ENCODE measurements at regions not wholly inside any gene's neighbourhood (a gene's known extent, or its start where the extent isn't known, plus 50 kb on each side); places are given as distances from the start of the nearest gene placed in this dataset.
"Not testable (repeated sequence)": the region's sequence is repeated elsewhere in the genome, so short reads cannot be mapped to it uniquely, and the experiment has no call there.

DNA sequence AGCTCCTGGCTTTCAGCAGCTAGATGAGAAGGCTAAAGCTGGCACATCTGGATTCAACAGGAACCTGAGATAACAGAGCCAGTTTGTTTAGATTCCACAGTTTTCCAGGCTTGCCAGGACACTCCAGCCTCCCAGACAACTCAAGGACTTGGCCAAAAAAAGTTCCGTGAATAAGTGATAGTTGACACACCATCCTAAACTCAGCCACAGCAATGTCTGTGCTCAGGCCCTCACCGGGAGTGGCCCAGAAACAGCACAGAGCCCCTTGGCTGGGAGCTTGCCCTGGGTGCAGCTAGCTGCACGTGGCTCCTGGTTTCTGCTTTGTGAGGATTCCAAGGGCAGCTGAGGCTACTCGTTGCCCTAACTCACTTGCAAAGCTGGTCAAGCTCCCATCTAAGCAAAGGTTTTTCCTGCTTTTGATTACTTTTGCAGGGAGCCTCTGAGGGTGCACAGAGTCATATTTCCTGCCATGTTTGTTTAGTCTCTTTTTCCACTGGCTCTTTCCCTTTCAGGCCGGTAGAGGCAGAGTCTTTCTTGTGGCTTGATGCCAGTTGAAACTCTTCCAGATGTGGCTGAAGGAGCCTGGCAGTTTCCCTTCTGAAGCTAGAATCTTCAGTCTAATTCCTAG lies 118.3 kb upstream of the ECI2 start:
- DNase-seq (ENCODE audit: low spot score) = peak; percentile 61

DNA sequence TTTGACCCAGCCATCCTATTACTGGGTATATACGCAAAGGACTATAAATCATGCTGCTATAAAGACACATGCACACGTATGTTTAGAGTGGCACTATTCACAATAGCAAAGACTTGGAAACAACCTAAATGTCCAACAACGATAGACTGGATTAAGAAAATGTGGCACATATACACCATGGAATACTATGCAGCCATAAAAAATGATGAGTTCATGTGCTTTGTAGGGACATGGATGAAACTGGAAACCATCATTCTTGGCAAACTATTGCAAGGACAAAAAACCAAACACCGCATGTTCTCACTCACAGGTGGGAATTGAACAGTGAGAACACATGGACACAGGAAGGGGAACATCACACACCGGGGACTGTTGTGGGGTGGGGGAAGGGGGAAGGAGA lies 117.1 kb upstream of the ECI2 start:
- DNase-seq (ENCODE audit: low spot score) = not testable (repeated sequence)

- DNase-seq (ENCODE audit: low spot score) = no peak
These were observed 115.3 kb upstream of the ECI2 start for GRCh38 chr6:4250645-4251044.

GRCh38 chr6:4243832-4244231 lies 108.5 kb upstream of the ECI2 start:
- not testable (repeated sequence) for DNase-seq (ENCODE audit: low spot score)

DNA sequence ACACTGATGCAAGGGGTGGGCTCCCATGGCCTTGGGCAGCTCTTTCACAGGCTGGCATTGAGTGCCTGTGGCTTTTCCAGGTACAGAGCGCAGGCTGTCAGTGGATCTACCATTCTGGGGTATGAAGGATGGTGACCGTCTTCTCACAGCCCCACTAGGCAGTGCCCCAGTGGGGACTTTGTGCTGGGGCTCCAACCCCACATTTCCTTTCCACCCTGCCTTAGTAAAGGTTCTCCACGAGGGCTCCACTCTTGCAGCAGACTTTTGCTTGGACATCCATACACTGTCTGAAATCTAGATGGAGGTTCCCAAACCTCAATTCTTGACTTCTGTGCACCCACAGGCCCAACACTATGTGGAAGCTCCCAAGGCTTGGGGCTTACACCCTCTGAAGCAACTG lies 107.9 kb upstream of the ECI2 start:
- no peak for DNase-seq (ENCODE audit: low spot score)

- DNase-seq (ENCODE audit: low spot score) = no peak
These were observed 107.2 kb upstream of the ECI2 start for GRCh38 chr6:4242601-4243000.

GRCh38 chr6:4240148-4240547 lies 104.8 kb upstream of the ECI2 start:
- DNase-seq (ENCODE audit: low spot score) = no peak

DNA sequence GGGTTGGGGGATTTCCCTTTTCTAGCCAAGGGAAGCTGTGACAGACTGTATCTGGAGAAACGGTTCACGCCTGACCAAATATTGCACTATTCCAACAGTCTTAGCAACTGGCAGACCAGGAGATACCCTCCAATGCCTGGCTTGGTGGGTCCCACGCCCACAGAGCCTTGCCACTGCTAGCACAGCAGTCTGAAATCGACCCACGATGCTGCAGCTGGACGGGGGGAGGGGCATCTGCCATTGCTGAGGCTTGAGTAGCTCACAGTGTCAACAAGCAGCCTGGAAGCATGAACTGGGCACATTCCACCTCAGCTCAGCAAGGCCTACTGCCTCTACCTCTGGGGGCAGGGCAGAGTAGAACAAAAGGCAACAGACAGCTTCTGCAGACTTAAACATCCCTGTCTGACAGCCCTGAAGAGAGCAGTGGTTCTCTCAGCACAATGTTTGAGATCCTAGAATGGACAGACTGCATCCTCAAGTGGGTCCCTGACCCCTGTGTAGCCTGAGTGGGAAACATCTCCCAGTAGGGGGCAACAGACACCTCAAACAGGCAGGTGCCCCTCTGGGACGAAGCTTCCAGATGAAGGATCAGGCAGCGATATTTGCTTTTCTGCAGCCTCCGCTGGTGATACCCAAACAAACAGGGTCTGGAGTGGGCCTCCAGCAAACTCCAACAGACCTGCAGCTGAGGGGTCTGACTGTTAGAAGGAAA lies 89.9 kb upstream of the ECI2 start:
- peak; percentile 14 for DNase-seq (ENCODE audit: low spot score)

GRCh38 chr6:4224067-4224978 lies 88.9 kb upstream of the ECI2 start:
- DNase-seq (ENCODE audit: low spot score) = no peak

- DNase-seq (ENCODE audit: low spot score) = no peak
These were observed 85.2 kb upstream of the ECI2 start for GRCh38 chr6:4220558-4220957.

DNA sequence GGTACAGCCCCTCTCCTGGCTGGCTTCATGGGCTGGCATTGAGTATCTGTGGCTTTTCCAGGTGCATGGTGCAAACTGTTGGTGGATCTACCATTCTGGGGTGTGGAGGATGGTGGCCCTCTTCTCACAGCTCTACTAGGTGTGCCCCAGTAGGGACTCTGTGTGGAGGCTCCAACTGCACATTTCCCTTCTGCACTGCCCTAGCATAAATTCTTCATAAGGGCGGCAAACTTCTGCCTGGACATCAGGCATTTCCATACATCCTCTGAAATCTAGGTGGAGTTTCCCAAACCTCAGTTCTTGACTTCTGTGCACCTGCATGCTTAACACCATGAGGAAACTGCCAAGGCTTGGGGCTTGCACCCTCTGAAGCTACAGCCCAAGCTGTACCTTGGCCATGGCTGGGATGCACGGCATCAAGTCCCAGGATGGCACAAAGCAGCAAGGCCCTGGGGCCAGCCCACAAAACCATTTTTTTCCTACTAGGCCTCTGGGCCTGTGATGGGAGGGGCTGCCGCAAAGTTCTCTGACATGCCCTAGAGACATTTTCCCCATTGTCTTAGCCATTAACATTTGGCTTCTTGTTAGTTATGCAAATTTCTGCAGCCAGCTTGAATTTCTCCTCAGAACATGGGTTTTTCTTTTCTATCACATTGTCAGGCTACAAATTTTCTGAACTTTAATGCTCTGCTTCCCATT lies 83.4 kb upstream of the ECI2 start:
- DNase-seq (ENCODE audit: low spot score) = not testable (repeated sequence)

DNA sequence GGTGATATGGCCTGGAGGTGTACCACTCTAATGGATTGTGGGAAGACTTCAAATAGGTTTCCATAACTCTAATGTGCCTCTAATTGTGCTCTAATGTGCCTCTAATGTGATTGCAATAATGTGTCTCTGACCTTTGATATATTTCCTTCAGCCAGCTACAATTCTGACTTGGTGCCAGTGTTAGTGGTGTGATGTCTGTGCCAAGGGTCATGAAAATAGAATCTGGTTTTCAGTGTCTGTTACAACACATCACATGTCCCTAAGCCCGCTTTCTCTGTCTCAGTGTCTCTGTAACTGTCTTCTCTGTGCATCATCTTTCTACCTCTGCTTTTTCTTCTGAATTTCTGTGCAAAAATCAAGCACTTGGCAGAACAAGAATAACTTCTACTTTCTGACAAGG lies 77.2 kb upstream of the ECI2 start:
- DNase-seq (ENCODE audit: low spot score) = no peak

DNA sequence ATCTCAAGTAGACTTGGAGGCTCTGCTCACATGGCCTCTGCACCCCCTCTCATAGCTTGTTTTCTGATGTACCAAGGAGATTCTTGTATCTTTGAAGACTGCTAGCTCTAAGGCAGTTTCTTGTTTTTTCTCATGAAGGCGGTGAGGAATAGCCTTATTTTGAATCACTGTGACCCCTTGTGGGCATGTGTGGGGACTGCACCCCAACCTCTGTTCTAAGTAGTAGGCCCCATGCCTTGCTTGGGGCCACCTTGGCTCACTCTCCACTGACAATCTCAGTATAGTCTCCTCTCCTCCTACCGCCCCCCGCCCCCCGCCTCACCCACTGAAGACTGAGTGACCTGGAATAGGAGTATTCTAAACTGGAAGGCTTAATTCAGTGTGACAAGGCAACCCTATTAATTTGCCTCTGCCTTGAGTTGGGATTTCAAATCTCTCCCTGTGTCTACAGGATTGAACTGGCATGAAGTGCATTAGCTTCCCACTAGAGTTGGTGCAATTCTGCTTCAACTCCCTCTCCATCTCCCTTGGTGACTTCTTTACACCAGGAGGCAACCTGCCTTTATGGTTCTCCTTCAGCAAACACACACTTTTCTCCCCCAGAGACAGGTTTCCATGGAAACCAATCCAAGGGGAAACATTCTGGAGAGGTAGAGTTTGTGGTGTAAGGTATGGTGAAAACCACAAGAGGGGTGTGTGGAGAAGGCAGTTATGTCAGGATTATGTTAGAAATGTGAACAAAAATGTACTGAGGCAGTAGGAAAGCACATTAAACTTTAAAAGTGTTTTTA lies 75.4 kb upstream of the ECI2 start:
- DNase-seq (ENCODE audit: low spot score) = peak; percentile 31

DNA sequence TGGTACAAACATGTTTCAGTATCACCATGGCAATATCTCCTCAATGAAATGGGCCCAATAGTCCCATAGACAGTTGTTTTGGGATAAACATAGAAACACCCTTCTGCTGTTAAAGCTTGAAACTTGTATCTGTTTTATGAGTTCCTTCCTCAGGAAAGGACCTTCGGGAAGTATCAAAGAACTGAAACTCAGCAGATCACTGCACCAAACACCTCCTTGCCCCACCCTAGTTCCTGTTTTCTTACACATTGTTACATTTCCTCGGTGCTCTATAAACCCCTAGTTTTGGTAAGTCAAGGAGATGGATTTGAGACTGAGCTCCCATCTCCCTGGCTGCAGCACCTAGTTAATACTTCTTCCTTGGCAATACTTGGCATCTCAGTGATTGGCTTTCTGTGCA lies 73.8 kb upstream of the ECI2 start:
- DNase-seq (ENCODE audit: low spot score) = no peak

DNA sequence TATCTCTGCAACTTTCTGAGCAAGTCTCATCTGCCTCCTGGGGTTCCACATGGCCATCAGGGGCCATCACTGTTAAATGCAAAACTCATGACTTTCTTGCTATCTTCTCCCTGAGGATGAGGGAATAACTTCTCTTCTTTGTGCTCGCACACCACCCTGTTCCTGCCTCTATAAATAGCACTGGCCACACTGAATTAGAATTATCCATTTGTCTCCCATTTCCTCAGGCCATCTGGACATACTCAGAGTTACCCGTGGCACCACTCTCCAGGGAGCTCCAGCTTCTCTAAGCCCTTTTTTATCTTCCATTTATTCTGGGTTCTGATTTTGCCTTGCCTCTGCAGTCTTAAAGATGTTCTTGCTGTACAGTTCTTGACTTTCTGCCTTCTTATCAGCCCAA lies 72.8 kb upstream of the ECI2 start:
- peak; percentile 21 for DNase-seq (ENCODE audit: low spot score)

DNA sequence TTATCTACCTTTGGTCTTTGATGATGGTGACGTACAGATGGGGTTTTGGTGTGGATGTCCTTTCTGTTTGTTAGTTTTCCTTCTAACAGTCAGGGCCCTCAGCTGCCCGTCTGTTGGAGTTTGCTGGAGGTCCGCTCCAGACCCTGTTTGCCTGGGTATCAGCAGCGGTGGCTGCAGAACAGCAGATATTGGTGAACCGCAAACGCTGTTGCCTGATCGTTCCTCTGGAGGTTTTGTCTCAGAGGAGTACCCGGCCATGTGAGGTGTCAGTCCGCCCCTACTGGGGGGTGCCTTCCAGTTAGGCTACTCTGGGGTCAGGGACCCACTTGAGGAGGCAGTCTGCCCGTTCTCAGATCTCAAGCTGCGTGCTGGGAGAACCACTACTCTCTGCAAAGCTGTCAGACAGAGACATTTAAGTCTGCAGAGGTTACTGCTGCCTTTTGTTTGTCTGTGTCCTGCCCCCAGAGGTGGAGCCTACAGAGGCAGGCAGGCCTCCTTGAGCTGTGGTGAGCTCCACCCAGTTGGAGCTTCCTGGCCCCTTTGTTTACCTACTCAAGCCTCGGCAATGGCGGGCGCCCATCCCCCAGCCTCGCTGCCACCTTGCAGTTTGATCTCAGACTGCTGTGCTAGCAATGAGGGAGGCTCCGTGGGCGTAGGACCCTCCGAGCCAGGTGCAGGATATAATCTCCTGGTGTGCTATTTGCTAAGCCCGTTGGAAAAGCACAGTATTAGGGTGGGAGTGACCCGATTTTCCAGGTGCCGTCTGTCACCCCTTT lies 68.5 kb upstream of the ECI2 start:
- DNase-seq (ENCODE audit: low spot score) = not testable (repeated sequence)

GRCh38 chr6:4192627-4193026 lies 57.3 kb upstream of the ECI2 start:
- DNase-seq (ENCODE audit: low spot score) = no peak

DNA sequence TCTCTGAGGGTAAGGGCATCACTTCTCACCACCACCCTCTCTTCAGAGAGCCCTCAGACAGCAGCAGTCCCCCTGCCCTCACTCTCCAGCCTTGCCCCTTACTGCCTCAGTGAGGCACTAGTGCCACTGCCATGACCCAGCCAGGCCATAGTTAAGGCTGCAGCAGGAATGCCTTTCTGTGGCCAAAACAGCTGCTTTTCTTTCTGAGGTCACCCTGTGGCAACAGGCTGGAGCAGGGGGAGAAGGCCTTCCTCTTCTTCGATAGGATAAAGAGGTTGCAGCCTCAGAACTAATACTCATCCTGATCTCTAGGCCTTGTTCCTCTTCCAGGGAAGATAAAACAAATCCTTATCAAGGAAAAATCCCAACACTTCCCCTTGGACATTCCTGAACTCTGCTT lies 56.8 kb upstream of the ECI2 start:
- DNase-seq (ENCODE audit: low spot score) = no peak

- no peak for DNase-seq (ENCODE audit: low spot score)
These were observed 55.9 kb upstream of the ECI2 start for GRCh38 chr6:4191271-4191721.

DNA sequence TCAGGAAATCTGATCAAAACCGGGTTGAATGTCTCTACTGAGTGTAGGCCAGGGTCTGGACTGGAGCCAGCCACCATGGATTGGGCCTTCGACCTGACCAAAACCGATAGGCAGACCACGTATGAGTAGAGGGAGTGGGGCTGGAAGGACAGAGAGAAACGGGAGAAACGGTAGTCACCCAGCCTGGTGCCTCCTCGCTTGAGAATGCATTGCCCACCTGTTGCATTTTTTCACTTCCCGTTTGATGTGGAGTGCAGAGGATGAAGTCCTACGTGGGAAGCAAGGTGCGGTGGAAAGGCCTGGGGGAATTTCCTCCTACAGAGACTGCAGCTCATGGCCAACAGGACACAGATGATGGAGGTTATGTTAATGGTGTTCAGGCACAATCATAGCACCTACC lies 53.9 kb upstream of the ECI2 start:
- no peak for DNase-seq (ENCODE audit: low spot score)

- no peak for DNase-seq (ENCODE audit: low spot score)
These were observed 53.4 kb upstream of the ECI2 start for GRCh38 chr6:4188801-4189200.

Measured in hepatic stellate cell (primary cell).